ENCODE measurements at regions not wholly inside any gene's neighbourhood (a gene's known extent, or its start where the extent isn't known, plus 50 kb on each side); places are given as distances from the start of the nearest gene placed in this dataset.
"Not testable (repeated sequence)": the region's sequence is repeated elsewhere in the genome, so short reads cannot be mapped to it uniquely, and the experiment has no call there.

- Histone ChIP-seq H3K27me3 (ENCODE audit: low read length) (no peaks in the 10 kb centered on the region), H3K9ac (ENCODE audit: low read length) (no peak overlapping the region), H3K4me3 (ENCODE audit: low read length) (no peak overlapping the region), H3K36me3 (ENCODE audit: insufficient read depth, low read length) (no peaks in the 10 kb centered on the region), H3K9me2 (replicated peaks; ENCODE audit: insufficient read depth, low read length) (no peaks in the 10 kb centered on the region), H3K9me3 (ENCODE audit: low read length) (no peaks in the 10 kb centered on the region), H3K79me2 (ENCODE audit: low read length) (no peaks in the 10 kb centered on the region), H3K4me1 (ENCODE audit: low read length) (no peaks in the 10 kb centered on the region), H3K4me2 (ENCODE audit: low read depth, low read length, poor library complexity, severe bottlenecking) (no peak overlapping the region), H2AFZ (ENCODE audit: low read length) (no peak overlapping the region), H3K27ac (ENCODE audit: low read length) (no peak overlapping the region), H4K20me1 (ENCODE audit: insufficient read depth, low read depth, low read length) (no peaks in the 10 kb centered on the region)
- peak; percentile 44 for DNase-seq
Observed at GRCh38 chr10:22133749-22134624, 83.8 kb downstream of the EBLN1 start.

GRCh38 chr10:22130824-22131223, 87.0 kb downstream of the EBLN1 start:
- H3K79me2 ChIP-seq (ENCODE audit: low read length); H3K36me3 ChIP-seq (ENCODE audit: insufficient read depth, low read length); DNase-seq; H3K9ac ChIP-seq (ENCODE audit: low read length); H3K27ac ChIP-seq (ENCODE audit: low read length); H2AFZ ChIP-seq (ENCODE audit: low read length); H3K4me2 ChIP-seq (ENCODE audit: low read depth, low read length, poor library complexity, severe bottlenecking); H3K27me3 ChIP-seq (ENCODE audit: low read length); H3K4me1 ChIP-seq (ENCODE audit: low read length); H3K9me2 ChIP-seq (replicated peaks; ENCODE audit: insufficient read depth, low read length); H3K4me3 ChIP-seq (ENCODE audit: low read length); H4K20me1 ChIP-seq (ENCODE audit: insufficient read depth, low read depth, low read length); H3K9me3 ChIP-seq (ENCODE audit: low read length): not testable (repeated sequence)

- not testable (repeated sequence) for H3K27ac ChIP-seq (ENCODE audit: low read length); H3K4me3 ChIP-seq (ENCODE audit: low read length); H3K9me2 ChIP-seq (replicated peaks; ENCODE audit: insufficient read depth, low read length); H3K36me3 ChIP-seq (ENCODE audit: insufficient read depth, low read length); H3K79me2 ChIP-seq (ENCODE audit: low read length); H3K4me2 ChIP-seq (ENCODE audit: low read depth, low read length, poor library complexity, severe bottlenecking); H3K4me1 ChIP-seq (ENCODE audit: low read length); H3K9ac ChIP-seq (ENCODE audit: low read length); H3K9me3 ChIP-seq (ENCODE audit: low read length); DNase-seq; H4K20me1 ChIP-seq (ENCODE audit: insufficient read depth, low read depth, low read length); H2AFZ ChIP-seq (ENCODE audit: low read length); H3K27me3 ChIP-seq (ENCODE audit: low read length)
Observed at GRCh38 chr10:22129612-22130011, 88.2 kb downstream of the EBLN1 start.

- not testable (repeated sequence) for H4K20me1 ChIP-seq (ENCODE audit: insufficient read depth, low read depth, low read length); H3K36me3 ChIP-seq (ENCODE audit: insufficient read depth, low read length); H2AFZ ChIP-seq (ENCODE audit: low read length); DNase-seq; H3K4me1 ChIP-seq (ENCODE audit: low read length); H3K9ac ChIP-seq (ENCODE audit: low read length); H3K9me2 ChIP-seq (replicated peaks; ENCODE audit: insufficient read depth, low read length); H3K27ac ChIP-seq (ENCODE audit: low read length); H3K27me3 ChIP-seq (ENCODE audit: low read length); H3K4me2 ChIP-seq (ENCODE audit: low read depth, low read length, poor library complexity, severe bottlenecking); H3K79me2 ChIP-seq (ENCODE audit: low read length); H3K4me3 ChIP-seq (ENCODE audit: low read length); H3K9me3 ChIP-seq (ENCODE audit: low read length)
Observed at GRCh38 chr10:22121181-22121580, 96.6 kb downstream of the EBLN1 start.

- H3K9ac ChIP-seq (ENCODE audit: low read length); H3K9me2 ChIP-seq (replicated peaks; ENCODE audit: insufficient read depth, low read length); H3K4me1 ChIP-seq (ENCODE audit: low read length); H3K4me3 ChIP-seq (ENCODE audit: low read length); H2AFZ ChIP-seq (ENCODE audit: low read length); H3K4me2 ChIP-seq (ENCODE audit: low read depth, low read length, poor library complexity, severe bottlenecking); DNase-seq; H3K27ac ChIP-seq (ENCODE audit: low read length); H3K27me3 ChIP-seq (ENCODE audit: low read length); H3K9me3 ChIP-seq (ENCODE audit: low read length); H3K36me3 ChIP-seq (ENCODE audit: insufficient read depth, low read length); H4K20me1 ChIP-seq (ENCODE audit: insufficient read depth, low read depth, low read length); H3K79me2 ChIP-seq (ENCODE audit: low read length): not testable (repeated sequence)
Observed at GRCh38 chr10:22120072-22120471, 97.7 kb downstream of the EBLN1 start.

- not testable (repeated sequence) for H3K9me3 ChIP-seq (ENCODE audit: low read length); H3K9me2 ChIP-seq (replicated peaks; ENCODE audit: insufficient read depth, low read length); H3K36me3 ChIP-seq (ENCODE audit: insufficient read depth, low read length); H3K27ac ChIP-seq (ENCODE audit: low read length); H3K4me2 ChIP-seq (ENCODE audit: low read depth, low read length, poor library complexity, severe bottlenecking); H4K20me1 ChIP-seq (ENCODE audit: insufficient read depth, low read depth, low read length); H3K79me2 ChIP-seq (ENCODE audit: low read length); H3K27me3 ChIP-seq (ENCODE audit: low read length); H3K9ac ChIP-seq (ENCODE audit: low read length); H3K4me1 ChIP-seq (ENCODE audit: low read length); DNase-seq; H3K4me3 ChIP-seq (ENCODE audit: low read length); H2AFZ ChIP-seq (ENCODE audit: low read length)
Observed at GRCh38 chr10:22119575-22119974, 98.2 kb downstream of the EBLN1 start.

GRCh38 chr10:22111705-22112104, 106.1 kb downstream of the EBLN1 start:
- no peaks in the 10 kb centered on the region for H3K36me3 ChIP-seq (ENCODE audit: insufficient read depth, low read length)
- H3K79me2 ChIP-seq (ENCODE audit: low read length) = no peaks in the 10 kb centered on the region
- no peaks in the 10 kb centered on the region for H3K27me3 ChIP-seq (ENCODE audit: low read length)
- no peak overlapping the region for H3K27ac ChIP-seq (ENCODE audit: low read length)
- no peak overlapping the region for H3K4me2 ChIP-seq (ENCODE audit: low read depth, low read length, poor library complexity, severe bottlenecking)
- no peaks in the 10 kb centered on the region for H3K9me2 ChIP-seq (replicated peaks; ENCODE audit: insufficient read depth, low read length)
- no peak overlapping the region for H3K4me3 ChIP-seq (ENCODE audit: low read length)
- H3K9me3 ChIP-seq (ENCODE audit: low read length) = no peaks in the 10 kb centered on the region
- H3K4me1 ChIP-seq (ENCODE audit: low read length) = no peaks in the 10 kb centered on the region
- H2AFZ ChIP-seq (ENCODE audit: low read length) = no peak overlapping the region
- DNase-seq = no peak
- no peak overlapping the region for H3K9ac ChIP-seq (ENCODE audit: low read length)
- H4K20me1 ChIP-seq (ENCODE audit: insufficient read depth, low read depth, low read length) = no peaks in the 10 kb centered on the region

GRCh38 chr10:22111260-22111659, 106.6 kb downstream of the EBLN1 start:
- Histone ChIP-seq H3K9me3 (ENCODE audit: low read length) (no peaks in the 10 kb centered on the region), H4K20me1 (ENCODE audit: insufficient read depth, low read depth, low read length) (no peaks in the 10 kb centered on the region), H3K4me3 (ENCODE audit: low read length) (no peak overlapping the region), H3K9me2 (replicated peaks; ENCODE audit: insufficient read depth, low read length) (no peaks in the 10 kb centered on the region), H3K4me2 (ENCODE audit: low read depth, low read length, poor library complexity, severe bottlenecking) (no peak overlapping the region), H3K9ac (ENCODE audit: low read length) (no peak overlapping the region), H2AFZ (ENCODE audit: low read length) (no peak overlapping the region), H3K36me3 (ENCODE audit: insufficient read depth, low read length) (no peaks in the 10 kb centered on the region), H3K27me3 (ENCODE audit: low read length) (no peaks in the 10 kb centered on the region), H3K27ac (ENCODE audit: low read length) (no peak overlapping the region), H3K79me2 (ENCODE audit: low read length) (no peaks in the 10 kb centered on the region), H3K4me1 (ENCODE audit: low read length) (no peaks in the 10 kb centered on the region)
- DNase-seq = no peak
